GM18499 (cell line): ENCODE measurements at regions not wholly inside any gene's neighbourhood (a gene's known extent, or its start where the extent isn't known, plus 50 kb on each side); places are given as distances from the start of the nearest gene placed in this dataset.

Experiments
- ATAC-seq: cut with Tn5 transposase; IDR thresholded peaks from one replicate; pipeline ENCODE4 v1.9.1; 2021; ENCODE audit warnings: moderate number of reproducible peaks; ENCODE audit not compliant: insufficient read depth, unreplicated experiment

- no peak for ATAC-seq
Measured at GRCh38 chr10:10826125-10826524, 191.5 kb upstream of the CELF2 start.

GRCh38 chr10:10828623-10829022 is 189.0 kb upstream of the CELF2 start:
- no peak for ATAC-seq

GRCh38 chr10:10829576-10829975 is 188.1 kb upstream of the CELF2 start:
- no peak for ATAC-seq

GRCh38 chr10:10830293-10830986 is 187.2 kb upstream of the CELF2 start:
- ATAC-seq, result no peak

GRCh38 chr10:10831085-10831484 is 186.6 kb upstream of the CELF2 start:
- ATAC-seq, result no peak

- no peak for ATAC-seq
Measured at GRCh38 chr10:10833955-10834354, 183.7 kb upstream of the CELF2 start.

- ATAC-seq, result no peak
Measured at GRCh38 chr10:10844251-10844650, 173.4 kb upstream of the CELF2 start.

- no peak for ATAC-seq
Measured at GRCh38 chr10:10845185-10845584, 172.5 kb upstream of the CELF2 start.

GRCh38 chr10:10845826-10846503 is 171.7 kb upstream of the CELF2 start:
- no peak for ATAC-seq

GRCh38 chr10:10846504-10846900 is 171.2 kb upstream of the CELF2 start:
- ATAC-seq, result no peak

GRCh38 chr10:10847387-10847786 is 170.3 kb upstream of the CELF2 start:
- no peak for ATAC-seq

- no peak for ATAC-seq
Measured at GRCh38 chr10:10848488-10849111, 169.1 kb upstream of the CELF2 start.

- no peak for ATAC-seq
Measured at GRCh38 chr10:10849306-10849705, 168.4 kb upstream of the CELF2 start.

GRCh38 chr10:10850214-10850613 is 167.5 kb upstream of the CELF2 start:
- no peak for ATAC-seq

GRCh38 chr10:10852464-10852863 is 165.2 kb upstream of the CELF2 start:
- no peak for ATAC-seq

GRCh38 chr10:10853954-10854353 is 163.7 kb upstream of the CELF2 start:
- no peak for ATAC-seq

- ATAC-seq, result no peak
Measured at GRCh38 chr10:10854725-10855124, 162.9 kb upstream of the CELF2 start.

- ATAC-seq, result peak; percentile 63
Measured at GRCh38 chr10:10855151-10855581, 162.5 kb upstream of the CELF2 start.

GRCh38 chr10:10860455-10860976 is 157.2 kb upstream of the CELF2 start:
- no peak for ATAC-seq

GRCh38 chr10:10865303-10865702 is 152.4 kb upstream of the CELF2 start:
- no peak for ATAC-seq

GRCh38 chr10:10865913-10866312 is 151.8 kb upstream of the CELF2 start:
- no peak for ATAC-seq
